ENCODE measurements at regions not wholly inside any gene's neighbourhood (a gene's known extent, or its start where the extent isn't known, plus 50 kb on each side); places are given as distances from the start of the nearest gene placed in this dataset.

DNA sequence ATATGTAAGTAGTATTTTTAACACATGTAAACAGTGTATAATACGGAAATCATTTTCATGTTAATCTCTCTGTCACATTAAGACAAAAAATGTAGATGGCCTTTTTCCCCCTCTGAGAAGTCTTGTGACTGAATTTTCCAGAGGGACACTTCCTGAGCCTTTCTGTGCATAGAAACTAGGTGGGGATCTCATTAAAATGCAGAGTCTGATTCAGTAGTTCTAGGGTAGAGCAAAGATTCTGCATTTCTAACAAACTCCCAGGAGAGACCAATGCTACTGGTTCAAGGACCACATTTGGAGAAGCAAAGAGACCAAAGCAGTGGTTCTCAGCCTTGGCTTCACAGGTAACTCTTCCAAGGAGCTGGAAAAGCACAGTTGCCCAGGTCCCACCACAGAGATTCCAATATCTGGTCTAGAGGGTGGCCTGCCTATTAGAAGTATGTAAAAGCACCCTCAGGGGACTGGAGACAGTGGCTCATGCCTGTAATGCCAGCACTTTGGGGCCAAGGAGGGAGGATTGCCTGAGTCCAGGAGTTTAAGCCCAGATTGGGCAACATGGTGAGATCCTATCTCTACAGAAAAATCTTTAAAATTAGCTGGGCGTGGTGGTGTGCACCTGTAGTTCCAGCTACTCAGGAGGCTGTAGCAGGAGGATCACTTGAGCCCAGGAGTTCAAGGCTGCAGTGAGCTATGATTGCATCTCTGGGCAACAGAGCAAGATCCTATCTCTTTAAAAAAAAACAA lies 378.5 kb downstream of the KIF16B start:
- TF ChIP-seq CTCF (IDR thresholded peaks at IDR 0.05; ENCODE audit: borderline replicate concordance, extremely low read depth, low read length, poor library complexity, severe bottlenecking) (no peak), EZH2 (IDR thresholded peaks at IDR 0.05; ENCODE audit: borderline replicate concordance, low read depth, low read length, severe bottlenecking) (no peak)
